ENCODE measurements at regions not wholly inside any gene's neighbourhood (a gene's known extent, or its start where the extent isn't known, plus 50 kb on each side); places are given as distances from the start of the nearest gene placed in this dataset.

GRCh38 chr18:45161850-45162249 is 453.4 kb upstream of the SLC14A2 start:
- no peak overlapping the region for H3K4me2 ChIP-seq
- H3K27me3 ChIP-seq (ENCODE audit: insufficient read depth, low read depth), result no peaks in the 10 kb centered on the region
- no peaks in the 10 kb centered on the region for H4K20me1 ChIP-seq (ENCODE audit: insufficient read depth)
- no peak for TF ChIP-seq CTCF (conservative IDR thresholded peaks at IDR 0.05; ENCODE audit: low read depth, low read length)
- no peaks in the 10 kb centered on the region for H3K79me2 ChIP-seq (ENCODE audit: insufficient read depth, low read depth)
- H2AFZ ChIP-seq (ENCODE audit: low read depth), result no peak overlapping the region
- H3K4me3 ChIP-seq (IDR thresholded peaks at IDR 0.05; ENCODE audit: insufficient read depth, low read depth, low read length), result no peak overlapping the region
- H3K9ac ChIP-seq, result no peak overlapping the region
- H3K36me3 ChIP-seq (ENCODE audit: insufficient read depth), result no peaks in the 10 kb centered on the region
- H3K4me1 ChIP-seq (ENCODE audit: low read depth, poor library complexity, severe bottlenecking), result no peaks in the 10 kb centered on the region
- H3K27ac ChIP-seq, result no peak overlapping the region

DNA sequence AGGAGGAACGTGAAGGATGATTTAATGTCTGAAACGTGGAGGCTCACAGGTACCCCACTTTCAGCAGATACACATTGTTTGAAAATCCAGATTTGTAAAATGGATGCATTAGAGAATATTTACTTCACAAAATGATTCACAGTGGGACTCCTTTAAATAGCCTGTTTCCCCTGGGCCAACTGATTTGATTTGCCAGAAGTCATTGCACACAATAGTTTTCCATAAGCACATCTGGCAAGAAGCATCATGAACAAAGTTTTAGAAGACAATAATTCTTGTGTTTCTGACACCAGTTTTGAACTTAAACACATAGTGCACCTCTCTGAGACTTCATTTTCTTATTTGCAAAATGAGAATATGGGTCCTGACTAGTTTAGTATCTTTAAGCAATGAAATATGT is 451.4 kb upstream of the SLC14A2 start:
- Histone ChIP-seq H4K20me1 (ENCODE audit: insufficient read depth) (no peaks in the 10 kb centered on the region), H3K9ac (no peak overlapping the region), H3K79me2 (ENCODE audit: insufficient read depth, low read depth) (no peaks in the 10 kb centered on the region), H3K36me3 (ENCODE audit: insufficient read depth) (no peaks in the 10 kb centered on the region), H3K27ac (no peak overlapping the region), H2AFZ (ENCODE audit: low read depth) (no peak overlapping the region), H3K4me3 (IDR thresholded peaks at IDR 0.05; ENCODE audit: insufficient read depth, low read depth, low read length) (no peak overlapping the region), H3K27me3 (ENCODE audit: insufficient read depth, low read depth) (no peaks in the 10 kb centered on the region), H3K4me2 (no peak overlapping the region), H3K4me1 (ENCODE audit: low read depth, poor library complexity, severe bottlenecking) (no peaks in the 10 kb centered on the region)
- TF ChIP-seq CTCF (conservative IDR thresholded peaks at IDR 0.05; ENCODE audit: low read depth, low read length), result no peak

DNA sequence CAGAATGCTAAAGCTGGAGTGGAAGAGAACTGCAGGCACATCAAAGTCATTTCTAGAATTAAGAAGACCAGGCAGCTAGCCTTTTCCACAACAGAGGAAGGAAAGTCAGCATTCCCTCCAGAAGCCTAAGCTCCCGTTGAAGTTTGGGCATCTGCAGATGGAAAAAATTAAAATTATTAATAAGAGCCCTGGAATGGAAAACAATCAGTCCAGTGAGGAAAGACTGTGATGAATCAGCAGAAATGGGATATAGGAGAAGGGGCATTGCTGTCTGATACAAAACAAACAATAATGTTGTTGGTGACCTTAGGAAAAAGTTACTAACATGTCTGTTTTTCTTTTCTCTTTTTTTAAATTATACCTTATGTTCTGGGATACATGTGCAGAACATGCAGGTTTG is 450.7 kb upstream of the SLC14A2 start:
- no peaks in the 10 kb centered on the region for H3K4me1 ChIP-seq (ENCODE audit: low read depth, poor library complexity, severe bottlenecking)

DNA sequence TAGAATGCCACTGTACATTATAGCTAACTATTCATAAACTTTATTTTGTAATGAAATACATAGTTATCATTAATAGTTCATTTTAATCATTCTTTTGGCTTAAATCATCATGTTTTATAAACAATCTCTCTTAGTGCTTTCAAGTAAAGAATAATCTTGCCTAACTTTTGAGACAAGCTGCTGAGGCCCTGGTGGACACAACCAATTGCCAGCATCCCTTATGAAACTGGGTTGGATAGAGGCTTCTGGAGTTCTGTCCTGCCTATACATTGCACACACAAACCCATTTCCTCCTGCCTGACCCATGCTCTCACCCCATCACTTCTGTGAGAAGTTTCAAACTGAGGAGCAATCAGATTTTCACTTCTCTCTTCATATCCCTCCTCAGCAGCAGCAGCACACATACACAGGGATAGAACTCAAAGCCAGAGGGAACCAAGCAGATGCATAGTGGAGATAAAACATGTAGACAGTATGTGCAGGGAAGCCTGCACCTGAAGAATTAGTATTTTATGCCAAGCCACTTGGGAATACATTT is 450.0 kb upstream of the SLC14A2 start:
- Histone ChIP-seq H4K20me1 (ENCODE audit: insufficient read depth) (no peaks in the 10 kb centered on the region), H3K79me2 (ENCODE audit: insufficient read depth, low read depth) (no peaks in the 10 kb centered on the region), H3K27ac (no peak overlapping the region), H3K4me2 (no peak overlapping the region), H3K4me1 (ENCODE audit: low read depth, poor library complexity, severe bottlenecking) (no peaks in the 10 kb centered on the region), H2AFZ (ENCODE audit: low read depth) (no peak overlapping the region), H3K9ac (no peak overlapping the region), H3K36me3 (ENCODE audit: insufficient read depth) (no peaks in the 10 kb centered on the region), H3K27me3 (ENCODE audit: insufficient read depth, low read depth) (no peaks in the 10 kb centered on the region), H3K4me3 (IDR thresholded peaks at IDR 0.05; ENCODE audit: insufficient read depth, low read depth, low read length) (no peak overlapping the region)
- no peak for TF ChIP-seq CTCF (conservative IDR thresholded peaks at IDR 0.05; ENCODE audit: low read depth, low read length)

More for the DNA sequence above, 450.7 kb upstream of the SLC14A2 start:
- no peaks in the 10 kb centered on the region for H3K79me2 ChIP-seq (ENCODE audit: insufficient read depth, low read depth)
- H3K36me3 ChIP-seq (ENCODE audit: insufficient read depth), result no peaks in the 10 kb centered on the region
- no peak overlapping the region for H3K4me2 ChIP-seq
- H2AFZ ChIP-seq (ENCODE audit: low read depth), result no peak overlapping the region
- H4K20me1 ChIP-seq (ENCODE audit: insufficient read depth), result no peaks in the 10 kb centered on the region
- no peak overlapping the region for H3K27ac ChIP-seq
- H3K9ac ChIP-seq, result no peak overlapping the region
- no peaks in the 10 kb centered on the region for H3K27me3 ChIP-seq (ENCODE audit: insufficient read depth, low read depth)
- no peak for TF ChIP-seq CTCF (conservative IDR thresholded peaks at IDR 0.05; ENCODE audit: low read depth, low read length)
- H3K4me3 ChIP-seq (IDR thresholded peaks at IDR 0.05; ENCODE audit: insufficient read depth, low read depth, low read length), result no peak overlapping the region

All from KMS-11 (cell line).